Sigmoid colon (tissue), 6 donors: ENCODE measurements at regions not wholly inside any gene's neighbourhood (a gene's known extent, or its start where the extent isn't known, plus 50 kb on each side); places are given as distances from the start of the nearest gene placed in this dataset.
A peak's percentile ranks its signal among the peaks of the same experiment; 100 is the strongest.

Experiments
- DNase-seq: peaks from one replicate; pipeline ENCODE4 v3.0.0-alpha.2; 2019
- H3K27ac ChIP-seq, 4 donors: fragments of 200-600 bp; sonication (generic); one replicate each; pipeline ENCODE4 v1.5.1; 2016 to 2019; ENCODE audit warnings: mild to moderate bottlenecking in 1 of 4
- H3K27me3 ChIP-seq, 3 donors: fragments of 200-600 bp; sonication (generic); one replicate each; pipeline ENCODE4 v1.5.1; 2019; ENCODE audit warnings: mild to moderate bottlenecking in 1 of 3
- H3K36me3 ChIP-seq, 4 donors: fragments of 200-600 bp; sonication (generic); one replicate each; pipeline ENCODE4 v1.5.1; 2016 to 2019
- H3K4me1 ChIP-seq, 4 donors: fragments of 200-600 bp; sonication (generic); one replicate each; pipeline ENCODE4 v1.5.1; 2017 to 2019
- H3K4me3 ChIP-seq, 4 donors: fragments of 200-600 bp; sonication (generic); one replicate each; pipeline ENCODE4 v1.5.1; 2017 to 2019; ENCODE audit warnings: mild to moderate bottlenecking in 2 of 4, moderate library complexity in 1 of 4
- H3K9me3 ChIP-seq, 4 donors: fragments of 200-600 bp in 3 of 4; sonication (generic) in 3 of 4; one replicate each; pipeline versions ENCODE4 v1.5.1 to v1.6.1; 2013 to 2019
- CTCF ChIP-seq, 4 experiments: fragments of 450-650 bp in 3 of 4; fragments of 200-600 bp in 1 of 4; IDR thresholded peaks; one replicate each; pipeline ENCODE4 v1.5.1; 2016 to 2019; ENCODE audit warnings: antibody characterized with exemption in 4 of 4, mild to moderate bottlenecking in 3 of 4, moderate library complexity in 2 of 4
- EP300 ChIP-seq, 4 donors: sonication (generic); formaldehyde crosslinking; IDR thresholded peaks; one replicate each; pipeline ENCODE4 v1.6.1; 2017; ENCODE audit warnings: antibody characterized with exemption in 4 of 4
- POLR2A ChIP-seq, 2 donors: fragments of 450-650 bp; IDR thresholded peaks; one replicate each; pipeline ENCODE4 v1.6.1; 2016; ENCODE audit warnings: antibody characterized with exemption in 2 of 2, mild to moderate bottlenecking in 2 of 2, moderate library complexity in 2 of 2
- POLR2AphosphoS5 ChIP-seq, 4 donors: sonication (generic); formaldehyde crosslinking; IDR thresholded peaks; one replicate each; pipeline ENCODE4 v1.6.1; 2017; ENCODE audit warnings: antibody characterized with exemption in 4 of 4
- WGBS, 2 donors: extraction: QIAGEN DNeasy Blood & Tissue Kit; methylation state at CpG; one replicate each; pipeline ENCODE4 v1.1.7; 2013; 5-methylcytosine and 5-hydroxymethylcytosine counted together
- intact Hi-C: fragments of 100-400 bp; cut with DNase I; formaldehyde crosslinking; loops from one replicate; pipeline ENCODE4 v1.15.1; 2023
- donor health status: healthy with polysubstance abuse.
- donor health status: healthy.

- intact Hi-C loops = loop anchor here (10.0 kb wide), 1 partner anchor 654 kb away; no protein-coding TSS in a partner anchor
- Histone ChIP-seq H3K36me3 (no peaks in the 10 kb centered on the region), H3K4me3 (no peak overlapping the region), H3K27ac (peak overlapping the region in 2 of 4 donors; percentile 60), H3K9me3 (no peaks in the 10 kb centered on the region), H3K4me1 (peaks cover 0 to 33% (median 23%) of the 10 kb centered on the region in 4 donors), H3K27me3 (no peaks in the 10 kb centered on the region)
- 87 to 91% methylated on average over 3 of the region's 3 CpGs for WGBS, 2 donors
- TF ChIP-seq EP300 (IDR thresholded peaks at IDR 0.05) (no peak), CTCF (IDR thresholded peaks at IDR 0.05) (no peak), POLR2A (IDR thresholded peaks at IDR 0.05) (no peak), POLR2AphosphoS5 (IDR thresholded peaks at IDR 0.05) (no peak)
- no peak for DNase-seq
Observed at GRCh38 chr15:39468828-39469227, 112.1 kb upstream of the THBS1 start.

- no peaks in the 10 kb centered on the region for H3K9me3 ChIP-seq
- intact Hi-C loops = loop anchor here (1.0 to 10.0 kb wide), 4 partner anchors 17 to 863 kb away; no protein-coding TSS in a partner anchor
- peaks cover 0 to 42% (median 33%) of the 10 kb centered on the region in 4 donors for H3K4me1 ChIP-seq
- peak overlapping the region; percentile 79 to 95 (median 85) for H3K27ac ChIP-seq
- no peaks in the 10 kb centered on the region for H3K27me3 ChIP-seq
- WGBS, 2 donors = 79 to 82% methylated on average over 2 of the region's 2 CpGs
- no peaks in the 10 kb centered on the region for H3K36me3 ChIP-seq
- DNase-seq = no peak
- H3K4me3 ChIP-seq = no peak overlapping the region
- peak in 1 of 4 donors; percentile 6 for TF ChIP-seq POLR2AphosphoS5 (IDR thresholded peaks at IDR 0.05)
- TF ChIP-seq EP300 (IDR thresholded peaks at IDR 0.05) = no peak
- TF ChIP-seq CTCF (IDR thresholded peaks at IDR 0.05) = no peak
Observed at GRCh38 chr15:39471785-39472574, 108.9 kb upstream of the THBS1 start.

- 75 to 80% methylated on average over 12 of the region's 12 CpGs for WGBS, 2 donors
- H3K27ac ChIP-seq = peak overlapping the region; percentile 79 to 95 (median 85)
- intact Hi-C loops = loop anchor here (1.0 to 10.0 kb wide), 4 partner anchors 16 to 862 kb away; no protein-coding TSS in a partner anchor
Observed at GRCh38 chr15:39472621-39473297, 108.1 kb upstream of the THBS1 start.

More at GRCh38 chr15:39472621-39473297, 108.1 kb upstream of the THBS1 start:
- Histone ChIP-seq H3K9me3 (no peaks in the 10 kb centered on the region), H3K36me3 (no peaks in the 10 kb centered on the region), H3K4me1 (peaks cover 0 to 46% (median 30%) of the 10 kb centered on the region in 4 donors), H3K27me3 (no peaks in the 10 kb centered on the region), H3K4me3 (no peak overlapping the region)
- peak; percentile 99 for DNase-seq
- TF ChIP-seq POLR2A (IDR thresholded peaks at IDR 0.05) (no peak), POLR2AphosphoS5 (IDR thresholded peaks at IDR 0.05) (peak; percentile 99 to 100 (median 100)), CTCF (IDR thresholded peaks at IDR 0.05) (no peak), EP300 (IDR thresholded peaks at IDR 0.05) (peak; percentile 95 to 99 (median 98))
